DMS114 treated with DMSO at 0.1 percent for 48 hours (cell line): ENCODE measurements at regions not wholly inside any gene's neighbourhood (a gene's known extent, or its start where the extent isn't known, plus 50 kb on each side); places are given as distances from the start of the nearest gene placed in this dataset.
"Not testable (repeated sequence)": the region's sequence is repeated elsewhere in the genome, so short reads cannot be mapped to it uniquely, and the experiment has no call there.

Source experiments
- DNase-seq: peaks from one replicate; lab custom pipeline; 2025; ENCODE audit not compliant: unreplicated experiment; lab: John Stamatoyannopoulos, UW

DNA sequence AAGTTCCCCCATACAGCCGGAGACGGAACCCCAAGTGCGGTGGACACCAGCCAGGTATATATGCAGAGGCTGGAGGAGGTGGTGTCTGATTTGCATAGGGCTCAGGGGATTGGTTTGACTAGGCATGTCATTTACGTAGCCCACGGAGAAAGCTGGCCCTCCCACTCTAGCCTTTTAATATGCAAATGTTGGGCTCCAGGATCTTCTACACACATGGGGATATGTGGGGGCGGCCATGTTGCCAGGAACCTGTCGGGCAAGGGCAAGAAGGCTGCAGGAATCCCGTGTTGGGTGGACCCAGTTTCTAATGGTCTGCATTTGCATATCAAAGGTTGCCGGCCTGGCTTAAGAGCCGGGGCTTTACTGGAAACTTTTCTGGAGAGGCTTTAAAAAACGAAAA is 57.4 kb downstream of the FTHL17 start:
- DNase-seq: not testable (repeated sequence)

DNA sequence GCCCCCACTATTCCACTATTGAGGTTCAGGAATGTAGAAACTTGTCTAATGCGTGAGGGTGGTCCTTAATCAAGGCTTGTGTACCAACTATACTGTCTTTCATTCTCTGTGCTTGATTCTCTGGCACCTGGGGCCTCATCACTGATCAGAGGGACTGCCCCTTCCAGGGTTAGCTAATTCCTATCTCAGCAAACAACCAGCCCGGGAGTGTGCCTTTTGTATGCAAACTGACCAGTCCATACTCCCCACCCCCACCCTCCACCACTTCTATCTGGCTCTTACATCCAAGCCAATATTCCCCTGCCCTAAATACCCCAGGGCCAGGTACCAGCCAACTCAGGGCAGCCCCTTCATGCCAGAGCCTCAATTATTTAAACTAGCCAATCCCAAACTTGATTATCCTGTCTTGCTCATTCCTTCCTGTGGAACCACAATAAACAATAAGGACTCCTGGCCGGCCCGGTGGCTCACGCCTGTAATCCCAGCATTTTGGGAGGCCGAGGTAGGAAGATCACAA is 59.3 kb downstream of the FTHL17 start:
- no peak for DNase-seq

DNA sequence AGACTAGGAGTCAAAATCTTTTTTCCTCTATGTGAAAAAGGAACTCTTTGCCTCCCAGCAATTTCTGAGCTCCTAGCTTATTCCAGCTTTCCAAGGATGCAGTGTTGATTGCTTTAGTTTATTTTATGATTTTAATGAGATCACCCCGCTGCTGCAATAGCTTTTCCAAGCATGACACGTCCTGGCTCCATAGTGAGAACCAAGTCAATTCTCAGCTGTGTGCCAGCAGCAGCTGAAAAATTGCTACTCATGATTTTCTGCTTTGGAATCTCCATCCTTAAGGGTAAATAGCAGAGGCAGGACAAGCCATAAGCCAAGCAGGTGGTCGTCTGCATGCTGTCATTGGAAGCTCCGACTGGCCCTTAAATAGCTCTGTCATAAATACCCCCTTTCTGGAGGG is 64.5 kb downstream of the FTHL17 start:
- DNase-seq: no peak

DNA sequence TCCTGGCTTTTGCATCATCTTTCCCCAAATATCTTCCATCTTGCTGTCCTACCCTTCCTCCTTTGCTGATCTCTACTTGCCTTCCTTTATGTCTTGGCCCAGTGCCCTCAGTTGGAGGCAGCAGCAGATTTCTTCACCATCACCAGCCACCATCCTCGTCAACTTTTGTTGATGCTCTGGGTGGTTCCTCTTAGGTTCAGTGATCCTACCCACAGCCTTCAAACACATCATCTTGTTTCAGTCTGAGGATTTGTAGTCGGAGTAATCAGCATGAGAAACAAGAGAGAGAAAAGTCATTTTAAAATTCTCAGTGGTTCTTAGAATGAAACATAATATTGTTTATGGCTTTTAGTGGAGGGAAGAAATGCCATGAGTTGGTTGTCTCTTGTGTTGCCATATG is 65.8 kb downstream of the FTHL17 start:
- DNase-seq: no peak

DNA sequence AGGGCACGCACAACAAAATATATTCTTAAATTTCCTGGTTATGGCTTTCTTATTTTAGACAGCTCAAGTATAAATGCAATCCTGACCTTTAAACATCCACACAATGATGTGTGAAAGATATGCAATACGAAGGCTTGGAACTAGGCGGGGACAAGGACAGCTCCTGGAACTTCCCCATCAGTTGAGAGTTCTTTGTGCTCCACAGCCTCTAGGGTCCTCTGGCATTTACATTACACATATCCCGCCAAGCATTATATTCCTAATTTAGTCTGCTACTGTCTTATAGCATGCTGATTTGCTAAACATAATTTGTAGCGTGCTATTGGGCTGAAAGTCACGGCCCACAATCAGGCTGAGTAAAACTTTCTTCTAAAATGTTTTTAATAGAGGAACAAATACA is 74.4 kb downstream of the FTHL17 start:
- no peak for DNase-seq

DNA sequence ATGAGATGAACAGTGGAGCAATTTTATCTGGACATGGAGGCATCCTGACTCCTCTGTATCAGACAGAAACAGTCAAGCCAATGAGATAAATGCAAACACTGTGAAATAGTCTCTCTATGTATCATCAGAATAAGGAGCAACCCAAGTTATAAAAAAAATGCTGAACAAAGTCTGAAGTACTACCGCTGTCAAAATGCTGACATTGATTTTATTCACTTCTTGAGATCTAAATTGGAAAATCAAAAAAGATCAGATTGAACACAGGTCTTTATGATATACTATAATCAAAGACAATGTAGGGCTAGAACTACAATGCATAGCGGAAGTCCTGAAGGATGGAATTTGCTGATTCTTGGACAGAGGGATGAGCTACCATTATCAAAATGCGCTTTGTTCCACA is 76.1 kb downstream of the FTHL17 start:
- DNase-seq: no peak

DNA sequence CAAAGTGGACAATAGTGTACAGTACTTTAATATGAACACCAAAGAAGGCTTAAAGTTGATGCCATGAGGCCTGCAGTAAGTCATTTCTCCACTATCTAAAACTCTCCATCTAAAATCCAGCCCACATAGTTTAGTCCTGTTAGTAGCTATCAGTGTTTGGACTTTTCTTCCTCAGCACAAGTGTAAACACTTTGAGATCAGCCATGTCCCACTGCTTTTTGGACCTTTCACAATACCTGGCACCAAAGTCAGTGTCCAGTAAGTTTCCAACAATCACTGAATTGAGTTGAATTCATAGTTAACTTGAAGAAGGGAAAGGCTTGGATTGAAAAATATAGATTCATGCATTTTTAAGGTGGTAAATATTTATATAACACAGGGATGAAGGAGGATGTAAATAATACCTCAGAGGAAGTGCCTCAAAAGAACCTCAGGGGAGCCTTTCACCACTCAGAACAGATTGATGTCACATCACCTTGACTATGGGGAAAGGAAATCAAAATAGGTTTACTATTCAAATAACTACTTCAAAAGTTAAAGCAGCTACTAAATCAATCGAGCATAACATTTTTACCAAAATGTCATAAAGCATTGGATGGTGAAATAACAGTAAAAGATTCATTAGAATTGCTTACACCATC is 76.7 kb downstream of the FTHL17 start:
- DNase-seq: no peak

DNA sequence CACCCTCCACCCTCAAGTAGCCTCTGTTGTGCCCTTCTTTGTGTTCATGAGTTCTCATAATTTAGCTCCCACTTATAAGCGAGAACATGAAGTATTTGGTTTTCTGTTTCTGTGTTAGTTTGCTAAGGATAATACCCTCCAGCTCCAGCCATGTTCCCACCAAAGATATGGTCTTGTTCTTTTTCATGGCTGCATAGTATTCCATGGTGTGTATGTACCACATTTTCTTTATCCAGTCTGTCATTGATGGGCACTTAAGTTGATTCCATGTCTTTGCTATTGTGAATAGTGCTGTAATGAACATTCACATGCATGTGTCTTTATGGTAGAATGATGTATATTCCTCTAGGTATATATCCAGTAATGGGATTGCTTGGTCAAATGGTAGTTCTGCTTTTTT is 77.8 kb downstream of the FTHL17 start:
- DNase-seq: not testable (repeated sequence)

DNA sequence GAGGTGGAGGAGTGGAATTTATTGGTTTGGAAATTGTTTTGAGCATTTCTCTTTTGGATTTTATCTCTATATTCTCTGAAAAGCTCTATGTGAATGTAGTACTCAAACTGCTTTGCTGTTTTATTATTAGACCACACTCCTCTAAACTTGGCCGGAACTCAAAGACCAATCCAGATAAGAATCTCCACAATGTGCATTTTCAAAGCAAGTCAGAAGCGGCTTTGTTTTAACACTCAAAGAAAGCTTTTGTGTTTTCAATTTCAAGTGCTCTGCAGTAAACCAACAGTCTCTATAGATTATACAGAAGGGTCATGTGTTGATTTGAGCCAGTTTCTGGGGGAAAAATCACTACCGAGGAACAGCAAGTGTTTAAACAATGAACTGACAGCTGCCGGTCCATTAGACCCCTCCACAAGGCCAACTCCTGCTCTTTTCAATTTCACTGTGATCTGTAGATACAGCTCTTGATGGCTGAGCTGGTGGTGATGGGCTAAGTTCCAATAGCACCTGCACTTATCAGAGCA is 79.4 kb downstream of the FTHL17 start:
- DNase-seq: no peak

DNA sequence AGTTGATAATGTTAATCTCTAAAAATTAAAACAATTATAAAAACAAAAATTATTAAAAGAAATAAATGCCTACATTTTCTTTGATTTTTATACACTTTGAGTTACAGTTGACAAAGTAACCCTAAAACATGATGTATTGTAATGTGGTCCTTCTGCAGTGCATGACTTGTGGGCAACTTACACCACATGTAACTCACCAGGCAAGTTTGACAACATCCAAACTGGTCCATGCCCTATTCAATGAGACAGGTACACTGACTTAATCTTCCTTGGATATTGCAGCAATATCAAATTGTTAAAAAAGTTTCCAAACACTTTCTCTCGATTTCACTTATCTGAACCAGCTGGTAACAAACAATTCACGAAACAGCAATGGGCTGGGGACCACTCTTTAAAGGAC is 81.5 kb downstream of the FTHL17 start:
- DNase-seq: no peak

DNA sequence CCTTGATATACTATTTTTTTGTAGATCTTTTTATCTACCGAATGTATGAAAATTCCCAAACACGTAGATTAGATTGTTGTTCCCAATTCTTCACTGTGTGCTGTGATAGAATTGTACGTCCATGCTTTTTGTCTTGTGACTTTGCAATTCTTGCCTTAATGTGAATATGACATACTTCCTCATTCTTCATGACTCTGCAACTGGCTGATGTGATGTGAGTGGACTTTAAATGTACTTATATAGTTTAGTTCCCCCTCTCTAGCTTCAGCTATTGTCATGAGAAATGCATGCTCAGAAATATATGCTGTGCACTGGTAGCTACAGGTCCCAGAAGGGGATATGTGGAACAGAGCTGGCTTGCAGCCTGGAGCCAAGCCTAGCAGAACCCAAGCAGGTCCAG is 89.4 kb downstream of the FTHL17 start:
- no peak for DNase-seq

DNA sequence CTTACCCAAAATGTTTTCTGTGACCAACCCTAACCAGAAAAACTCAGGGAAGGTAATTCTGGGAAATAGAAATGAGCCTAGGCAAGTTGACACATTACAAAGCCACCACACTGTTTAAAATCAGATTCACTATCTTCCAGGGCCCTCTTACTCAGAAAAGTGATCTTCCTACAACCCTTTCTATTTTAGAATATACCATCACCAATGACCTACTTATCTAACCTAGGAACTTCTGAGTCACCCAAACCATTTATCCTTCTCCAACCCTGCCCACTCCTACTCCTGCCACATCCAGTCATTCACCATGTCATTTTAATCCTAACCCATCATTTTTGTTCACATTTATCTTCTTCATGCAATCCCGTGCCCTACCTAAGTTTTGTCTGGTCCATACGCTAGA is 89.9 kb downstream of the FTHL17 start:
- DNase-seq: no peak

DNA sequence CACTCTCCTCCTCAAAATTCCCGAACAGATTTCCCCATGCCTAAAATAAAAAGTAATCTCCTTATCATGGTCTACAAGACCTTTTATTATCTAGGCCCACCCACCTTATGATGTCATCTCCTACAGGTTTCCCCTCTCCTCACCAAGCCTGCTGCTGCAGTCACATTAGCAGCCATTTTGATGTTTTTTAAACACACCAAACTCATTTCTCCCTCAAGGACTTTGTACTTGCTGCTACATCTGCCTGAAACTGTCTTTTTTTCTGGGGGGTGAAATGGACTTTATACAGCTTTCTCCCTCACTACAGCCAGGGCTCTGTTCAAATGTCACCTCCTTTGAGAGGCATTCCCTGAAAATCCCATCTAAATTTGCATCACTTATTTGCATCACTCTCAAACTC is 90.2 kb upstream of the TAB3 start:
- no peak for DNase-seq

DNA sequence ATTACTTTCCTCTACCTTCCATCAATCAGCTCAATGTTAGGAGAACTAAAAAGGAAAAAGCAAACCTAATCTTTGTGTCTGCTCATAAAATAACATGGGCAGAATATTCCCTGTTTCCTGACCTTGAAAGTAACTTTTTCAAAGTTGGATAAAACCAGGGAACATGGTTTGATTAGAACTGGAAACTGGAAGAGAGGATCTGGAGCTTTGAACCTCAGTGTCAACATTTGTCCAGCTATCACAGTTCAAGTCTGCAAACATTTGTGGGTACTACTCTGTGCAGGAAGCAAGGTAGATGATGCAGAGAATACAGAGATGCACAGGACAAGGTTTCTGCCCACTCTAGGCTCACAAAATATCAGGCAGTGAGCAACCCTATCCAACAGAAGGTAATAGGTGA is 86.4 kb upstream of the TAB3 start:
- DNase-seq: no peak

DNA sequence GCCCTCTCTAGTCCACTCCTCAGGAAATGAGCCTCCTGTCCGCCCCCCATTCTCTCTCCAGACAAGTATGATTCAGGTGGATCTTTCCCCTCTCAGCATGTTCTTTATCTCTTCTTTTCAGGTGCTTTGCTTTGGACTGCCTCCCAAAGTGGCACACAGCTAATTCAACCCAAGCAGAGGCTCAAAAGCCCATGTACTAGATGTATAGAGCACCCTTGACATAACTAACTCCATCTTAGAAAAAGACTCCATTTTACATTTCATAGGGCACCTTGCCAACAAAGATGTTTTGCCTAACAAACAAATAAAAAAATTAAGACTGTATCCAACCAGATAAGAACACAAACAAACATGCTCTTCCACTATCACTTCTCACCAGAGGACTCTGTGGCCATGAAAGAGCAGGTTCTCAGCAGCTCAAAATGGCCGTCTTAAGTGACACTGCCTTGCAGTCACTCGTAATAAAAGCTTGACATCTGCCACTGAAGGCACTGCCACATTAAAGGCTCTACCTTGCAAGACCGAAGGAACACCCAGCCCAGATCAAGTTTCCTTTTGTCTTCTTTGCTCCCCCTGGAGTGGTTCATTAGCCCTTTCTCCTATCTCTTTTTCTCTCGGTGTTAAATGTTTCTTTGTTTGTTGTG is 84.9 kb upstream of the TAB3 start:
- no peak for DNase-seq

DNA sequence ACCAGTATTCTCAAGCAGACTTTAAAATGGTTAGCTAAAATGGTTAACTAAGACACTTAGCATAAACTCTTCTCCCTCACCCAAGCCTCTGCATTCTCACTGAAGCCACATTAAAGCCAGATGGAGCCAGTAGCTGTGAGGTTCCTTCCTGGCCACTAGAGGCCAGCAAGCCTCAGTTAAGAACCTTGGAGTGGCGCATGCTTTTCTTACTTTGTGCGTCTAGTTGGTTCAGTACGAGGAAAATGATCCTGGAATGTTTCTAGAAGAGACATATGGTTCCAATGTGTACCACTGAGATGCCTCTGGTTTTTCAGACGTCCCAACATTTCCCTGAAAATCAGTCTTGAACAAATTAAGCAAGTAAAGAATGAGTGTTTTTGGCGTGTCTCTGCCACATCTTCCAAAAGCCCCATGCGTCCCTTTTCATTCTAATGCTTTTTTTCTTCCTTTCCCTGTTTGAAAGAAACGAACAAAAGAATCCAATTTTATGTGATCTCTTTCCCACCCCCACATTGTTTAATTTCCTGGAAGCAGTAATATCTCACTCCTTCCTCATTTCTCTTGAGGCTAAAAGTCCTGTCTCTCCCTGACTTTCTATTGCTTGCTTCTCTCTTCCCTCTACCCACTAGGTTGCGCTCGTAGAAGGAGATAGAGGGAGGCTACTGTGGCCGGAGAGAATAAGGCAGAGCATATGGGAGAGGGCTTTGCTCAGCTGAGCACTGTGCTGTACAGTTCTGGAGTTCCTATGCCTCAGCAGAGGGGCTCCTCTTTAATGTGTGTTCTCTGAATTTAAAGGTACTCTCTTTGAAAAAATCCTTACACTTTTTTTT is 82.9 kb upstream of the TAB3 start:
- peak; percentile 36 for DNase-seq

DNA sequence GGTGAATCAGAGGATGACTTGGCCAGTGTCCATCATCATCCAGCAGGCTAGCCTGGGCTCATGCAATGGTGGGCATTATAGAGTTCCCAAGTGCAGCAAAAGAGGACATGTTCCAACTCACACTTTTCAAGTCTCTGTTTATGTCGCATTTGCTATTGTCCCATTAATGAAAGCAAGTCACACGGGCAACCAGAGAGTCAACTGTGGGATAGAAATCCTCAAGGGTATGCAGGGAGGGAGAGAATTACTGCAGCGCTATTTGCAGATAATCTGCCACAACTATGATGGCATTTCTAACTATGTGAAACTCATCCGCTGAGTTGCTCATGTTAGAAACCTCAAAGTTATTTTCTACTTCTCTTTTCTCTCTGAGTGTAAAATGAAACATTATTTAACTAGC is 78.5 kb upstream of the TAB3 start:
- DNase-seq: no peak

DNA sequence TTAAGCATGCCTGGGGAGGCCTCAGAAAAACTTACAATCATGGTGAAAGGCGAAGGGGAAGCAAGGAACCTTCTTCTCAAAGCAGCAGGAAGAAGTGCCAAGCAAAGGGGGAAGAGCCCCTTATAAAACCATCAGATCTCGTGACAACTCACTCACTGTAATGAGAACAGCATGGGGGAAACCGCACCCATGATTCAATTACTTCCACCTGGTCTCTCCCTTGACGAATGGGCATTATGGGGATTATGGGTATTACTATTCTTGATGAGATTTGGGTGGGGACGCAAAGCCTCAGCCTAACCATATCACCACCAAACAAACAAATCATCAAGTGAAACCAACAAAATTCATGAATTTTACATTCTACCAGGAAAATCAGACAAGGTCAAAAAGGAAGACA is 76.7 kb upstream of the TAB3 start:
- DNase-seq: no peak

DNA sequence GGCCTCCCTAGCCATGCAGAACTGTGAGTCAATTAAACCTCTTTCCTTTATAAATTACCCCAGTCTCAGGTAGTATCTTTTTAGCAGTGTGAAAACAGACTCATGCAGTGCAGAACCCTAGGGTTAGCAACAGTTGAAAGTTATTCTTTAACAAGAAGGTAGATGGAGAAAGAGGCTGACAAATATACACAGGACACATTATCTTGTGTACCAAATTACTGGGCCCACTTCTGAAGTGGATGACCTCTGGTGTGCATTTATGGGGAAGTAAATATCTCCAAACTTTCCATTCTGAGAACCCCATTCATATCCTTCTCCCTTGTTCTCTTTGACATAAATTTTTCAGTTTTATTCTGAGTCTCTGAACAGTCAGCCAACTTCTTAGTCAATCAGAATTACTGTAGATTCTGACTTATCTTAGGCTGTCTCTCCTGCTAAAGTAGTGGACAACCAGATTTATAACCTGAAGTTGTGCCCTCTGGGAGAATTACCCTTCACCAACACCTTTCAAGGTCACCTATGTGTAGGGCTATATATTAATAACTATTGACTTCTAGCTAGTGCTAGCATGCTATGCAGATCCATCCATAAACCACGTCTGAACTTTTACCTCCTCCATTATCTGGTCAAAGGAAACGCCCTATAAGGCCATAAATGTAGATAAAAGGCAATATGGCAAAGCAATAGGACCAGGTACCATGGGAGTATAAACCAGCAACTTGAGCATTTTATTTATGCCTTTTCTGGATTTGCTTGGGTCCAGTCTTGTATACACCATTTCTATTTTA is 72.5 kb upstream of the TAB3 start:
- no peak for DNase-seq

DNA sequence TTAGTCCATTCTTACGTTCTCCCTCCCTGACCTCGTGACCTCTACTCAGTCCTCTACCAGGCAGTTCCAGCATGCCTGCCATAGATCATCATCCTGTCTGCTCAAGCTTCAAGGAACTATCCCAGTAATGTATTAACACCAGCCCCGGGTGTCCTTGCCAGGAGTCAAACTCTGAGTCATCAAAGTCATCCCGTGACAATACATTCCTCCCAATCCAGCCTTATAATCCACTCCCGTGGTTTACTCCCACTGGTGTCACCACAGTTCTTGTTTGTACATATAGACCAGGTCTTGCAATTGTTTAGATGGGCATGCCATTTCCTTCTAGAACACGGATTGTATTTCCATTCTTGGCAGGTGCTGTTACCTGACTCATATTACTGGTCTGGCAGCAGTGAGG is 68.7 kb upstream of the TAB3 start:
- DNase-seq: no peak

DNA sequence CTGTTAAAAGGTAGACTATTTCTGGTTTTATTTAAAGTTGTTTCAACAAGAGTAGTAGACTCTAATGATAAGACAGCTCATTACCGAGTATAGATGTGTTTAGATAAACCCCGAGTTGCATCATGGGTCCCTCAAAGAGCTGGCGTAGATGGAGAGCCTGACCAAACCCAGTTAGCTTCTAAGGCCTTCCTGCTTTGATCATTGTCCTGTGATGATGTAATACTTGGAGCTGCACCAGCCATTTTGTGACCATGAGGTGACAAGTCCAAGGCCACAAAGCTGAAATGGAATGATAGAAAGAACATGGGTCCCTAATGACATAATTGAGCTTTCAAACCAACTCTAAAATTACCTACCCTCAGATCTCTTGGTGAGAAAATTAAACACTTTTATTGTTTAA is 66.6 kb upstream of the TAB3 start:
- no peak for DNase-seq
